PC-9 (cell line): ENCODE measurements at regions not wholly inside any gene's neighbourhood (a gene's known extent, or its start where the extent isn't known, plus 50 kb on each side); places are given as distances from the start of the nearest gene placed in this dataset.
A peak's percentile ranks its signal among the peaks of the same experiment; 100 is the strongest.

Experiments used
- BruUV-seq: library from RNA; stranded (reverse); fragments of 400-500 nt; replicated peaks from 2 replicates; lab custom pipeline; 2021; lab: Mats Ljungman, UMichigan
- CTCF ChIA-PET: fragments of 300-600 bp; sonication (Branson Sonifier 250); formaldehyde crosslinking; loops from one replicate; lab custom pipeline; 2022; ENCODE audit warnings: antibody characterized with exemption; lab: Charles Lee
- POLR2A ChIA-PET: fragments of 300-600 bp; sonication (Branson Sonifier 250); formaldehyde crosslinking; loops from one replicate; lab custom pipeline; 2022; ENCODE audit warnings: antibody characterized with exemption; ENCODE audit not compliant: unreplicated experiment; lab: Charles Lee
- DNase-seq, 2 experiments: peaks; one replicate each; pipeline versions ENCODE4 v3.0.0 to v3.0.0-alpha.2; 2015 to 2022; ENCODE audit warnings: mixed read lengths in 1 of 2
- H2AFZ ChIP-seq: fragments of 200-600 bp; sonication (generic); 2 replicates; pipeline ENCODE4 v1.8.1; 2017; ENCODE audit warnings: antibody characterized with exemption
- H3F3A ChIP-seq: fragments of 200-600 bp; sonication (generic); 2 replicates; pipeline ENCODE4 v1.8.1; 2017; ENCODE audit warnings: antibody characterized with exemption, mild to moderate bottlenecking, low read depth; ENCODE audit not compliant: insufficient read depth
- H3K27ac ChIP-seq: fragments of 200-600 bp; sonication (generic); 2 replicates; pipeline ENCODE4 v1.6.1; 2016; ENCODE audit warnings: mixed run types
- H3K27me3 ChIP-seq: fragments of 200-600 bp; sonication (generic); 2 replicates; pipeline ENCODE4 v1.6.1; 2016; ENCODE audit warnings: low read depth, mixed run types; ENCODE audit not compliant: insufficient read depth
- H3K36me3 ChIP-seq: fragments of 200-600 bp; sonication (generic); 2 replicates; pipeline ENCODE4 v1.6.1; 2016; ENCODE audit warnings: low read depth, mixed run types
- H3K4me1 ChIP-seq: fragments of 200-600 bp; sonication (generic); replicated peaks from 2 replicates; pipeline ENCODE4 v1.6.1; 2016; ENCODE audit warnings: mixed run types; ENCODE audit not compliant: insufficient read depth
- H3K4me2 ChIP-seq: fragments of 200-600 bp; sonication (generic); 2 replicates; pipeline ENCODE4 v1.6.1; 2017; ENCODE audit warnings: mixed run types
- H3K4me3 ChIP-seq: fragments of 200-600 bp; sonication (generic); 2 replicates; pipeline ENCODE4 v1.6.1; 2016; ENCODE audit warnings: mixed run types
- H3K79me2 ChIP-seq: fragments of 200-600 bp; sonication (generic); 2 replicates; pipeline ENCODE4 v1.6.1; 2017; ENCODE audit warnings: low read depth, mixed run types
- H3K9me2 ChIP-seq: fragments of 200-600 bp; sonication (generic); 2 replicates; pipeline ENCODE4 v1.8.1; 2017; ENCODE audit warnings: mild to moderate bottlenecking; ENCODE audit not compliant: insufficient read depth
- H3K9me3 ChIP-seq: fragments of 200-600 bp; sonication (generic); 2 replicates; pipeline ENCODE4 v1.8.1; 2016; ENCODE audit warnings: low read depth; ENCODE audit not compliant: insufficient read depth
- H4K20me1 ChIP-seq: fragments of 200-600 bp; sonication (generic); 2 replicates; pipeline ENCODE4 v1.8.1; 2017; ENCODE audit not compliant: insufficient read depth
- CTCF ChIP-seq: fragments of 200-600 bp; sonication (generic); conservative IDR thresholded peaks from 2 replicates; pipeline ENCODE4 v1.6.1; 2017; ENCODE audit warnings: mixed run types, antibody characterized with exemption, mild to moderate bottlenecking, moderate library complexity
- EZH2 ChIP-seq: fragments of 200-600 bp; sonication (generic); IDR thresholded peaks from 2 replicates; pipeline ENCODE4 v1.8.0; 2017; ENCODE audit warnings: antibody characterized with exemption, low read depth
- intact Hi-C: fragments of 100-400 bp; cut with micrococcal nuclease; formaldehyde crosslinking; loops from one replicate; pipeline ENCODE4 v1.10.0; 2022; ENCODE audit not compliant: unreplicated experiment

GRCh38 chr1:115413621-115414020 is 75.6 kb upstream of the NGF start:
- intact Hi-C loops: no loop called here

GRCh38 chr1:115413208-115413607 is 75.2 kb upstream of the NGF start:
- H3K4me1 ChIP-seq: peaks cover 23% of the 10 kb centered on the region
- intact Hi-C loops: no loop called here
- CTCF ChIA-PET: no interaction called here
- H3F3A ChIP-seq: peaks cover 18% of the 10 kb centered on the region
- H4K20me1 ChIP-seq: no peaks in the 10 kb centered on the region
- no peak overlapping the region for H3K4me2 ChIP-seq
- H3K27me3 ChIP-seq: no peaks in the 10 kb centered on the region
- POLR2A ChIA-PET: no interaction called here
- H3K9me3 ChIP-seq: peaks cover 18% of the 10 kb centered on the region
- TF ChIP-seq CTCF (no peak), EZH2 (no peak)
- H3K36me3 ChIP-seq: 0 out of 2 replicates have a peak, but pooled peaks cover 4% of the 10 kb centered on the region
- H2AFZ ChIP-seq: 0 out of 2 replicates have a peak overlapping the region, but pooled peaks have one; percentile 29
- no TSS peak for BruUV-seq
- H3K9me2 ChIP-seq: no peaks in the 10 kb centered on the region
- no peaks in the 10 kb centered on the region for H3K79me2 ChIP-seq
- H3K27ac ChIP-seq: no peak overlapping the region
- no peak for DNase-seq
- H3K4me3 ChIP-seq: no peak overlapping the region

More at GRCh38 chr1:115413621-115414020, 75.6 kb upstream of the NGF start:
- Histone ChIP-seq H3K27me3 (no peaks in the 10 kb centered on the region), H2AFZ (no peak overlapping the region), H4K20me1 (no peaks in the 10 kb centered on the region), H3K36me3 (0 out of 2 replicates have a peak, but pooled peaks cover 4% of the 10 kb centered on the region), H3K4me1 (peaks cover 23% of the 10 kb centered on the region), H3K27ac (no peak overlapping the region), H3K4me2 (no peak overlapping the region), H3K79me2 (no peaks in the 10 kb centered on the region), H3K9me2 (no peaks in the 10 kb centered on the region), H3K9me3 (peaks cover 18% of the 10 kb centered on the region), H3F3A (peaks cover 18% of the 10 kb centered on the region), H3K4me3 (no peak overlapping the region)
- DNase-seq: no peak
- POLR2A ChIA-PET: interaction anchor here (0.7 kb wide), 1 partner anchor 76 kb away, joined by 5 read pairs; the partner anchor contains the start of gene NGF
- TF ChIP-seq EZH2 (no peak), CTCF (no peak)
- CTCF ChIA-PET: no interaction called here
- no TSS peak for BruUV-seq

- ChIA-PET CTCF (no interaction called here), POLR2A (no interaction called here)
- intact Hi-C loops: no loop called here
- no peaks in the 10 kb centered on the region for H3K79me2 ChIP-seq
- H2AFZ ChIP-seq: 0 out of 2 replicates have a peak overlapping the region, but pooled peaks have one; percentile 29
- H3K4me3 ChIP-seq: no peak overlapping the region
- no peak for DNase-seq
- H3F3A ChIP-seq: peaks cover 18% of the 10 kb centered on the region
- peaks cover 23% of the 10 kb centered on the region for H3K4me1 ChIP-seq
- 0 out of 2 replicates have a peak overlapping the region, but pooled peaks have one; percentile 25 for H3K4me2 ChIP-seq
- peak overlapping the region; percentile 47; the same call in 1 of the 2 replicates for H3K27ac ChIP-seq
- peaks cover 18% of the 10 kb centered on the region for H3K9me3 ChIP-seq
- H3K9me2 ChIP-seq: no peaks in the 10 kb centered on the region
- no peaks in the 10 kb centered on the region for H3K27me3 ChIP-seq
- TF ChIP-seq CTCF (no peak), EZH2 (no peak)
- H4K20me1 ChIP-seq: no peaks in the 10 kb centered on the region
- no TSS peak for BruUV-seq
- H3K36me3 ChIP-seq: 0 out of 2 replicates have a peak, but pooled peaks cover 4% of the 10 kb centered on the region
These were observed 74.7 kb upstream of the NGF start for GRCh38 chr1:115412733-115413132.
